ENCODE measurements at regions not wholly inside any gene's neighbourhood (a gene's known extent, or its start where the extent isn't known, plus 50 kb on each side); places are given as distances from the start of the nearest gene placed in this dataset.
A peak's percentile ranks its signal among the peaks of the same experiment; 100 is the strongest.
"Not testable (repeated sequence)": the region's sequence is repeated elsewhere in the genome, so short reads cannot be mapped to it uniquely, and the experiment has no call there.

DNA sequence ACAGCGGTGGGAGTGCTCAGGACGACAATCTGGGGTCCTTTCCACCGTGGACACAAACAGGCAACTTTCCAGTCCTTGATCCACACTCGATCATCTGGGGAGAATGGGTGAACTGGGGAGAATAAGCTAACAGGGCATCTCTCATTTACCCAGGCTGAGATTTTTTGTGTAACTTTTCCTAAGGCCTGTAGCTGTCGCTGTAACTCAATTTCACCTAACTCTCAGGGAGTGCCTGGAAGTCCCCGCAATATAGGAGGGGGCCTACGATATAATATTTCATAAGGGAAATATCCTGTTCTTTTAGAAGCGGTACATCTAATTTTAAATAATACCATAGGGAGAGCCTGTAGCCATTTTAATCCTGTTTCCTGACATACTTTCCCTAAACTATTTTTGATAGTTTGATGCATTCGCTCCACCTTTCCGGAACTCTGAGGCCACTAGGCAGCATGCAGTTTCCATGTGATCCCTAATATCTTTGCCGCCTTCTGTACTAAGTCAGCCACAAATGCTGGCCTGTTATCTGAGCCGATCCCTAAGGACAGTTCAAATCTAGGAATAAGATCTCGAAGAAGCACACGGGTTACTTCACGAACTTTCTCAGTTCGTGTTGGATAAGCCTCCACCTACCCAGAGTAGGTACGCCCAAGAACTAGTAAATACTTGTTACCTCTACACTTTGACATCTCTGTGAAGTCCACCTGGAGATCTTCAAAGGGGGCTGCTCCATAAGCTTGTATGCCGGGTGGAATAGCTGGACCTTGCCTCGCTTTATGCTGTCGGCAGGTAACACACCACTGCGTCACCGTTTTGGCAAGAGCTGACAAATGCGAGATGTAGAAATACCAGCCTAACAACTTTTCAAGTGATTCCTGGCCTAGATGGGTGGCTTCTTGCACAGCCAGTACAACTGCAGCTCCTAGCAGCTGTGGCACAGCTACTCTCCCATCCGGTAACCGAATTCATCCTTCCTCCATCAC, 155.7 kb downstream of the UNC93B1 start:
- peak overlapping the region; percentile 82 for H2BK5ac ChIP-seq (ENCODE audit: low read length)
- not testable (repeated sequence) for H3K79me1 ChIP-seq (ENCODE audit: low read length); DNase-seq; H3K27me3 ChIP-seq (ENCODE audit: insufficient read depth, low read length, poor library complexity); H3K23ac ChIP-seq (ENCODE audit: low read length); H2BK120ac ChIP-seq (ENCODE audit: low read depth, low read length); H4K5ac ChIP-seq (ENCODE audit: low read length); H3K79me2 ChIP-seq (ENCODE audit: control insufficient read depth, insufficient read depth, low read length); H2BK15ac ChIP-seq (replicated peaks; ENCODE audit: low read depth); H3K27ac ChIP-seq (ENCODE audit: low read depth, low read length); H3K4me3 ChIP-seq (ENCODE audit: low read length); H3K4me2 ChIP-seq (ENCODE audit: low read length); H3K36me3 ChIP-seq (ENCODE audit: control insufficient read depth, insufficient read depth, low read length); H4K8ac ChIP-seq (ENCODE audit: low read depth, low read length); H3K4me1 ChIP-seq (ENCODE audit: control insufficient read depth, low read depth, low read length); H3K18ac ChIP-seq (ENCODE audit: low read length)
- peak overlapping the region; percentile 61 for H3K9ac ChIP-seq (ENCODE audit: low read length)
- H3K4ac ChIP-seq (ENCODE audit: low read depth, low read length): peak overlapping the region; percentile 48
- H2AK5ac ChIP-seq (ENCODE audit: low read length): peak overlapping the region; percentile 51
- H3K56ac ChIP-seq (ENCODE audit: low read length): peak overlapping the region; percentile 85
- WGBS (ENCODE audit: extremely low coverage, insufficient coverage, low lambda C conversion rate): no CpG with 5 or more reads among the region's 25 CpGs

DNA sequence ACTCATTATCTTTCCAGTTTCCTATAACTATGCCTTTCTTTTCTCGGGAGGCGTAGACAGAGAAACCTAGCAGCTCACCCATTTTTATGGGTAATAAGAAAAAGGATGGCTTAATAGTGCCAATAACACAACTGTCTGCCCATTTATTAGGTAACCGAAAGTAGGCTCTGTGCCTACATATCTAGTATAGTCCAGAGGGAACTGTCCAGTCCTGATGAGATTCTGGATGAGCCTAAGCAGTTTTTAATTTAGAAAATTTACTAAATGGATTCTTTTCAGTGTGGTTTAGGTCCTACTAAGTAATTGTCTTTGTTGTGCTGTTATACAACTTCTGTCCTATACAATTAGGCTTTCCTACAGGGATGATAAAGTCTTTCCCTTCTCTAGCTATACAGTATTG, 157.6 kb downstream of the UNC93B1 start:
- not testable (repeated sequence) for H3K4me1 ChIP-seq (ENCODE audit: control insufficient read depth, low read depth, low read length)
- no CpG with 5 or more reads among the region's 3 CpGs for WGBS (ENCODE audit: extremely low coverage, insufficient coverage, low lambda C conversion rate)

DNA sequence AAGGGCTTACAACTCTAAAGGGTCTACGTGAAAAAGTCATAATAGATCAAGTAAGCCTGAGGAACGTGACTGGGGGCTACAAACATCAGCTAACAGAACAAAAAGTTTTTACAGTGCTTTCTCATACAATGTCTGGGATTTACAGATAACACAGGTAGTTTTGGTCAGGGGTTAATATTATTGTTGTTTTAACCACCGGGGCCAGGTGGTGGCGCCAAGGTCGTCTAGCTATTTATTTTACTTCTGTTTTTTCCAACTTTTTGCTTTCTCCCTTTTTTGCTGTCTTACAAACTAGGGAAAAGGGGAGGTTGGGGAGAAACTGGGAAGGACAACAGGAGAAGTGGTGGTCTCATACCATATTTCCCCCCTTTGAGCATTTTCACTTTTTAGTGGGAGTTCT, 158.6 kb downstream of the UNC93B1 start:
- H2BK5ac ChIP-seq (ENCODE audit: low read length); H2BK15ac ChIP-seq (replicated peaks; ENCODE audit: low read depth); H3K27ac ChIP-seq (ENCODE audit: low read depth, low read length); H3K4me2 ChIP-seq (ENCODE audit: low read length); H3K4me3 ChIP-seq (ENCODE audit: low read length); H4K8ac ChIP-seq (ENCODE audit: low read depth, low read length); H2BK120ac ChIP-seq (ENCODE audit: low read depth, low read length); H3K79me1 ChIP-seq (ENCODE audit: low read length); H3K56ac ChIP-seq (ENCODE audit: low read length); H3K4ac ChIP-seq (ENCODE audit: low read depth, low read length); H3K9ac ChIP-seq (ENCODE audit: low read length); H3K18ac ChIP-seq (ENCODE audit: low read length); H3K4me1 ChIP-seq (ENCODE audit: control insufficient read depth, low read depth, low read length); DNase-seq; H3K23ac ChIP-seq (ENCODE audit: low read length); H3K79me2 ChIP-seq (ENCODE audit: control insufficient read depth, insufficient read depth, low read length); H4K5ac ChIP-seq (ENCODE audit: low read length); H2AK5ac ChIP-seq (ENCODE audit: low read length); H3K36me3 ChIP-seq (ENCODE audit: control insufficient read depth, insufficient read depth, low read length); H3K27me3 ChIP-seq (ENCODE audit: insufficient read depth, low read length, poor library complexity): not testable (repeated sequence)
- no CpG with 5 or more reads among the region's 5 CpGs for WGBS (ENCODE audit: extremely low coverage, insufficient coverage, low lambda C conversion rate)

More for the DNA sequence above, 157.6 kb downstream of the UNC93B1 start:
- H3K18ac ChIP-seq (ENCODE audit: low read length); H2BK5ac ChIP-seq (ENCODE audit: low read length); H3K4me2 ChIP-seq (ENCODE audit: low read length); H3K79me2 ChIP-seq (ENCODE audit: control insufficient read depth, insufficient read depth, low read length); H3K9ac ChIP-seq (ENCODE audit: low read length); H4K5ac ChIP-seq (ENCODE audit: low read length); H3K4ac ChIP-seq (ENCODE audit: low read depth, low read length); H4K8ac ChIP-seq (ENCODE audit: low read depth, low read length); H3K79me1 ChIP-seq (ENCODE audit: low read length); H2BK15ac ChIP-seq (replicated peaks; ENCODE audit: low read depth); H3K27me3 ChIP-seq (ENCODE audit: insufficient read depth, low read length, poor library complexity); H3K23ac ChIP-seq (ENCODE audit: low read length); H2BK120ac ChIP-seq (ENCODE audit: low read depth, low read length); H2AK5ac ChIP-seq (ENCODE audit: low read length); DNase-seq; H3K4me3 ChIP-seq (ENCODE audit: low read length); H3K56ac ChIP-seq (ENCODE audit: low read length); H3K27ac ChIP-seq (ENCODE audit: low read depth, low read length); H3K36me3 ChIP-seq (ENCODE audit: control insufficient read depth, insufficient read depth, low read length): not testable (repeated sequence)

DNA sequence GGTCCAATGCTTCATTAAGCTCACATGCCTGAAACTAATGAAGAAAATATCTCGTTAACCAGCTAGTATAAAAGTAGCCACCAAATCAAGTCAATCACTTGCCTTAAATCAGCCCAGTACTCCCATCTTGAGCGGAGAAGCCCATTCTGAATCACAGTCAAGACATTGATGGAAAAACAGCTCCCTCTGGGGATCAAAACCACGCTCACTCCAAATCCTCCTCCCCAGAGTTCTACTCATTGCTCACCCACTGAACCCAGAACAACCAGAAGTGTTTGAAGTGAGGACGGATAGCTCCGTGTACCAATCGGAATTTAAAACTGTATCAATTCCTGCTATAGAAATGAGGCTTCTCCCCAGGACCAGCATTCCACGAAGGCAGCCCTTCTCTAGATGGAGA, 163.3 kb downstream of the UNC93B1 start:
- H3K23ac ChIP-seq (ENCODE audit: low read length); H3K4me2 ChIP-seq (ENCODE audit: low read length); H3K4me3 ChIP-seq (ENCODE audit: low read length); H3K27ac ChIP-seq (ENCODE audit: low read depth, low read length); H2BK15ac ChIP-seq (replicated peaks; ENCODE audit: low read depth); H3K18ac ChIP-seq (ENCODE audit: low read length); H3K4me1 ChIP-seq (ENCODE audit: control insufficient read depth, low read depth, low read length); H4K8ac ChIP-seq (ENCODE audit: low read depth, low read length); DNase-seq; H3K4ac ChIP-seq (ENCODE audit: low read depth, low read length); H3K79me1 ChIP-seq (ENCODE audit: low read length); H2BK5ac ChIP-seq (ENCODE audit: low read length); H3K9ac ChIP-seq (ENCODE audit: low read length); H2AK5ac ChIP-seq (ENCODE audit: low read length); H3K36me3 ChIP-seq (ENCODE audit: control insufficient read depth, insufficient read depth, low read length); H3K27me3 ChIP-seq (ENCODE audit: insufficient read depth, low read length, poor library complexity); H3K79me2 ChIP-seq (ENCODE audit: control insufficient read depth, insufficient read depth, low read length); H2BK120ac ChIP-seq (ENCODE audit: low read depth, low read length); H4K5ac ChIP-seq (ENCODE audit: low read length): not testable (repeated sequence)
- peak overlapping the region; percentile 60 for H3K56ac ChIP-seq (ENCODE audit: low read length)
- no CpG with 5 or more reads among the region's 7 CpGs for WGBS (ENCODE audit: extremely low coverage, insufficient coverage, low lambda C conversion rate)

DNA sequence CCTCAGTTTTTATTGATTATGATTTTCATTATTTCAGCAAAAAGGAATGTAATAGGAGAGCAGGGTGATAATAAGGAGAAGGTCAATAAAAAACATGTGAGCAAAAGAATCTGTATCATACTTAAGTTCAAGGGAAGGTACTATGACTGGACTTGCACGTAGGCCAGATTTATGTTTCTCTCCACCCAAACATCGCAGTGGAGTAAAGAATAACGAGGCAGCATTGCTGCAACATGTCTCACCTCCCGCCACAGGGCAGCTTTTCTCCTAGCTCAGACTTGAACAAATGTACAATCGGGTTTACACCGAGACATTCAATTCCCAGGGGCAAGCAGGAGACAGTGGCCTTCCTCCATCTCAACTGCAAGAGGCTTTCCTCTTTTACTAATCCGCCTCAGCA, 155.7 kb upstream of the ALDH3B2 start:
- H4K8ac ChIP-seq (ENCODE audit: low read depth, low read length); H3K4me1 ChIP-seq (ENCODE audit: control insufficient read depth, low read depth, low read length); H3K18ac ChIP-seq (ENCODE audit: low read length); H2AK5ac ChIP-seq (ENCODE audit: low read length); H2BK15ac ChIP-seq (replicated peaks; ENCODE audit: low read depth); H2BK5ac ChIP-seq (ENCODE audit: low read length); H3K36me3 ChIP-seq (ENCODE audit: control insufficient read depth, insufficient read depth, low read length); H3K56ac ChIP-seq (ENCODE audit: low read length); H3K9ac ChIP-seq (ENCODE audit: low read length); H3K4ac ChIP-seq (ENCODE audit: low read depth, low read length); H3K27ac ChIP-seq (ENCODE audit: low read depth, low read length); H3K23ac ChIP-seq (ENCODE audit: low read length); H3K4me3 ChIP-seq (ENCODE audit: low read length); H2BK120ac ChIP-seq (ENCODE audit: low read depth, low read length); DNase-seq; H3K4me2 ChIP-seq (ENCODE audit: low read length); H3K79me1 ChIP-seq (ENCODE audit: low read length); H3K79me2 ChIP-seq (ENCODE audit: control insufficient read depth, insufficient read depth, low read length); H4K5ac ChIP-seq (ENCODE audit: low read length); H3K27me3 ChIP-seq (ENCODE audit: insufficient read depth, low read length, poor library complexity): not testable (repeated sequence)
- WGBS (ENCODE audit: extremely low coverage, insufficient coverage, low lambda C conversion rate): no CpG with 5 or more reads among the region's 7 CpGs

DNA sequence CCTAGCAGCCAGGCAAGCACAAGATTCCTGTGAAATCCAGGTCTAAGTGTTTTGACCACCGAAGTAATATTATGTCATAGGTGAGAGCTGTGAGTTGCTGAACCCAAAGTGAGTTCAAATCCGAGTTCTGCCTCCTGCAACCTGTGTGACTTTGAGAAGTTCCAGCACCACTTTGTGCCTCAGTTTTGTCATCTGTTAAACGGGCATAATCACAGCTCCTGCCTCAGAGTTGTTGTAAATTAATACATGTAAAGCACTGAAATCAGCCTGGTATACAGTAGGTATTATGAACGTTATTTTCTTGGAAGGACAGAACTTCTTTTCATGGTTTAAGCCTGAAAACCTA, 152.5 kb upstream of the ALDH3B2 start:
- H3K4me3 ChIP-seq (ENCODE audit: low read length); H3K79me2 ChIP-seq (ENCODE audit: control insufficient read depth, insufficient read depth, low read length): not testable (repeated sequence)

More for the DNA sequence above, 152.5 kb upstream of the ALDH3B2 start:
- H4K5ac ChIP-seq (ENCODE audit: low read length); H3K56ac ChIP-seq (ENCODE audit: low read length); H3K4me2 ChIP-seq (ENCODE audit: low read length); H3K27me3 ChIP-seq (ENCODE audit: insufficient read depth, low read length, poor library complexity); H3K79me1 ChIP-seq (ENCODE audit: low read length); H3K4me1 ChIP-seq (ENCODE audit: control insufficient read depth, low read depth, low read length); H3K18ac ChIP-seq (ENCODE audit: low read length); H3K36me3 ChIP-seq (ENCODE audit: control insufficient read depth, insufficient read depth, low read length); H3K9ac ChIP-seq (ENCODE audit: low read length); H3K4ac ChIP-seq (ENCODE audit: low read depth, low read length); H3K23ac ChIP-seq (ENCODE audit: low read length); H3K27ac ChIP-seq (ENCODE audit: low read depth, low read length); H2AK5ac ChIP-seq (ENCODE audit: low read length); H2BK15ac ChIP-seq (replicated peaks; ENCODE audit: low read depth); H2BK120ac ChIP-seq (ENCODE audit: low read depth, low read length); H2BK5ac ChIP-seq (ENCODE audit: low read length); H4K8ac ChIP-seq (ENCODE audit: low read depth, low read length); DNase-seq: not testable (repeated sequence)
- WGBS (ENCODE audit: extremely low coverage, insufficient coverage, low lambda C conversion rate): no CpG with 5 or more reads among the region's 4 CpGs
